ENCODE measurements at regions not wholly inside any gene's neighbourhood (a gene's known extent, or its start where the extent isn't known, plus 50 kb on each side); places are given as distances from the start of the nearest gene placed in this dataset.
"Not testable (repeated sequence)": the region's sequence is repeated elsewhere in the genome, so short reads cannot be mapped to it uniquely, and the experiment has no call there.

- H3K36me3 Mint-ChIP-seq: no peaks in the 10 kb centered on the region
- no peak overlapping the region for H3K4me3 Mint-ChIP-seq
- ATAC-seq: peak in 1 of 2 donors; percentile 28
These were observed 185.4 kb upstream of the MTMR8 start for GRCh38 chrX:64580605-64581004.

GRCh38 chrX:64580035-64580434 lies 184.8 kb upstream of the MTMR8 start:
- DNase-seq (ENCODE audit: low spot score) (no peak), ATAC-seq (no peak)
- H3K36me3 Mint-ChIP-seq: no peaks in the 10 kb centered on the region
- no peak overlapping the region for H3K27ac Mint-ChIP-seq
- H3K9me3 Mint-ChIP-seq: peaks cover 3% of the 10 kb centered on the region
- peaks cover 0 to 11% of the 10 kb centered on the region in 2 donors for H3K27me3 Mint-ChIP-seq
- no peaks in the 10 kb centered on the region for H3K4me1 Mint-ChIP-seq (ENCODE audit: low read depth in 2 of 2)
- H3K4me3 Mint-ChIP-seq: no peak overlapping the region

More at GRCh38 chrX:64580605-64581004, 185.4 kb upstream of the MTMR8 start:
- H3K27me3 Mint-ChIP-seq: peaks cover 0 to 10% of the 10 kb centered on the region in 2 donors
- no peaks in the 10 kb centered on the region for H3K4me1 Mint-ChIP-seq (ENCODE audit: low read depth in 2 of 2)
- DNase-seq (ENCODE audit: low spot score): no peak
- H3K9me3 Mint-ChIP-seq: peaks cover 1% of the 10 kb centered on the region
- H3K27ac Mint-ChIP-seq: no peak overlapping the region

- no peaks in the 10 kb centered on the region for H3K4me1 Mint-ChIP-seq (ENCODE audit: low read depth in 2 of 2)
- no peaks in the 10 kb centered on the region for H3K36me3 Mint-ChIP-seq
- no peak for ATAC-seq
- H3K9me3 Mint-ChIP-seq: peaks cover 10% of the 10 kb centered on the region
- no peak overlapping the region for H3K4me3 Mint-ChIP-seq
- no peak overlapping the region for H3K27ac Mint-ChIP-seq
- peaks cover 0 to 3% of the 10 kb centered on the region in 2 donors for H3K27me3 Mint-ChIP-seq
- DNase-seq (ENCODE audit: low spot score): no peak
These were observed 175.8 kb upstream of the MTMR8 start for GRCh38 chrX:64571011-64571410.

- Mint-ChIP-seq H3K27ac (no peak overlapping the region), H3K9me3 (peaks cover 7% of the 10 kb centered on the region), H3K4me3 (no peak overlapping the region), H3K4me1 (ENCODE audit: low read depth in 2 of 2) (no peaks in the 10 kb centered on the region), H3K36me3 (no peaks in the 10 kb centered on the region), H3K27me3 (no peaks in the 10 kb centered on the region)
- DNase-seq (ENCODE audit: low spot score): no peak
- ATAC-seq: no peak
These were observed 175.0 kb upstream of the MTMR8 start for GRCh38 chrX:64570204-64570603.

GRCh38 chrX:64565348-64565747 lies 170.1 kb upstream of the MTMR8 start:
- not testable (repeated sequence) for DNase-seq (ENCODE audit: low spot score); H3K4me3 Mint-ChIP-seq; H3K27me3 Mint-ChIP-seq; H3K9me3 Mint-ChIP-seq; H3K4me1 Mint-ChIP-seq (ENCODE audit: low read depth in 2 of 2); H3K36me3 Mint-ChIP-seq; H3K27ac Mint-ChIP-seq; ATAC-seq

DNA sequence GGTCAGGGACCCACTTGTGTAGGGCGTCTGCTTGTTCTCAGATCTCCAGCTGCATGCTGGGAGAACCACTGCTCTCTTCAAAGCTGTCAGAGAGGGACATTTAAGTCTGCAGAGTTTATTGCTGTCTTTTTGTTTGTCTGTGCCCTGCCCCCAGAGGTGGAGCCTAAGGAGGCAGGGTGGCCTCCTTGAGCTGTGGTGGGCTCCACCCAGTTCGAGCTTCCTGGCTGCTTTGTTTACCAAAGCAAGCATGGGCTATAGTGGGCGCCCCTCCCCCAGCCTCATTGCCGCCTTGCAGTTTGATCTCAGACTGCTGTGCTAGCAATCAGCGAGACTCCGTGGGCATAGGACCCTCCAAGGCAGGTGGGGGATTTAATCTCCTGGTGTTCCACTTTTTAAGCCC lies 154.0 kb upstream of the MTMR8 start:
- H3K27ac Mint-ChIP-seq; H3K27me3 Mint-ChIP-seq; ATAC-seq; H3K4me1 Mint-ChIP-seq (ENCODE audit: low read depth in 2 of 2); H3K4me3 Mint-ChIP-seq; DNase-seq (ENCODE audit: low spot score); H3K36me3 Mint-ChIP-seq: not testable (repeated sequence)
- peaks cover 12% of the 10 kb centered on the region for H3K9me3 Mint-ChIP-seq

- Mint-ChIP-seq H3K36me3 (no peaks in the 10 kb centered on the region), H3K27ac (no peak overlapping the region), H3K27me3 (no peaks in the 10 kb centered on the region), H3K4me3 (no peak overlapping the region), H3K4me1 (ENCODE audit: low read depth in 2 of 2) (no peaks in the 10 kb centered on the region), H3K9me3 (no peaks in the 10 kb centered on the region)
- no peak for DNase-seq (ENCODE audit: low spot score)
- no peak for ATAC-seq
These were observed 141.5 kb upstream of the MTMR8 start for GRCh38 chrX:64536736-64537135.

All from natural killer cell treated with Interleukin-12 subunit alpha and Interleukin-12 subunit beta and Interleukin-15 and Interleukin-18, amount 100 ng/mL, for 72 hours (primary cell).